ENCODE measurements at regions not wholly inside any gene's neighbourhood (a gene's known extent, or its start where the extent isn't known, plus 50 kb on each side); places are given as distances from the start of the nearest gene placed in this dataset.

- H3K4me3 ChIP-seq (ENCODE audit: low read depth, low read length) = no peak overlapping the region
These were observed 107.4 kb upstream of the MED13L start for GRCh38 chr12:116384691-116385485.

GRCh38 chr12:116385486-116386217 is 108.2 kb upstream of the MED13L start:
- no peak overlapping the region for H3K27ac ChIP-seq (ENCODE audit: low read depth, low read length)

More at GRCh38 chr12:116384691-116385485, 107.4 kb upstream of the MED13L start:
- no peaks in the 10 kb centered on the region for H3K27me3 ChIP-seq (ENCODE audit: control insufficient read depth, insufficient read depth, low read length)
- H3K27ac ChIP-seq (ENCODE audit: low read depth, low read length) = no peak overlapping the region
- no peaks in the 10 kb centered on the region for H3K36me3 ChIP-seq (ENCODE audit: control insufficient read depth, insufficient read depth, low read length)
- peak overlapping the region; percentile 5 for H3K9ac ChIP-seq (ENCODE audit: low read length)
- no peaks in the 10 kb centered on the region for H3K9me3 ChIP-seq (ENCODE audit: control insufficient read depth, insufficient read depth, low read depth, low read length)
- H3K4me1 ChIP-seq (ENCODE audit: control insufficient read depth, insufficient read depth, low read length) = peaks cover 44% of the 10 kb centered on the region

GRCh38 chr12:116389326-116389725 is 111.8 kb upstream of the MED13L start:
- no peak overlapping the region for H3K27ac ChIP-seq (ENCODE audit: low read depth, low read length)
- H3K4me3 ChIP-seq (ENCODE audit: low read depth, low read length) = no peak overlapping the region

More at GRCh38 chr12:116385486-116386217, 108.2 kb upstream of the MED13L start:
- peaks cover 44% of the 10 kb centered on the region for H3K4me1 ChIP-seq (ENCODE audit: control insufficient read depth, insufficient read depth, low read length)
- no peaks in the 10 kb centered on the region for H3K9me3 ChIP-seq (ENCODE audit: control insufficient read depth, insufficient read depth, low read depth, low read length)
- H3K4me3 ChIP-seq (ENCODE audit: low read depth, low read length) = no peak overlapping the region
- no peaks in the 10 kb centered on the region for H3K27me3 ChIP-seq (ENCODE audit: control insufficient read depth, insufficient read depth, low read length)
- H3K9ac ChIP-seq (ENCODE audit: low read length) = no peak overlapping the region
- no peaks in the 10 kb centered on the region for H3K36me3 ChIP-seq (ENCODE audit: control insufficient read depth, insufficient read depth, low read length)

GRCh38 chr12:116389990-116390389 is 112.5 kb upstream of the MED13L start:
- Histone ChIP-seq H3K9me3 (ENCODE audit: control insufficient read depth, insufficient read depth, low read depth, low read length) (peaks cover 9% of the 10 kb centered on the region; the same call in 1 of the 2 replicates), H3K27ac (ENCODE audit: low read depth, low read length) (no peak overlapping the region), H3K4me1 (ENCODE audit: control insufficient read depth, insufficient read depth, low read length) (peaks cover 7% of the 10 kb centered on the region; the same call in 1 of the 2 replicates), H3K36me3 (ENCODE audit: control insufficient read depth, insufficient read depth, low read length) (no peaks in the 10 kb centered on the region), H3K4me3 (ENCODE audit: low read depth, low read length) (no peak overlapping the region), H3K9ac (ENCODE audit: low read length) (no peak overlapping the region), H3K27me3 (ENCODE audit: control insufficient read depth, insufficient read depth, low read length) (no peaks in the 10 kb centered on the region)

More at GRCh38 chr12:116389326-116389725, 111.8 kb upstream of the MED13L start:
- Histone ChIP-seq H3K4me1 (ENCODE audit: control insufficient read depth, insufficient read depth, low read length) (peaks cover 14% of the 10 kb centered on the region), H3K36me3 (ENCODE audit: control insufficient read depth, insufficient read depth, low read length) (no peaks in the 10 kb centered on the region), H3K27me3 (ENCODE audit: control insufficient read depth, insufficient read depth, low read length) (no peaks in the 10 kb centered on the region), H3K9ac (ENCODE audit: low read length) (no peak overlapping the region), H3K9me3 (ENCODE audit: control insufficient read depth, insufficient read depth, low read depth, low read length) (peaks cover 9% of the 10 kb centered on the region; the same call in 1 of the 2 replicates)

GRCh38 chr12:116390401-116391335 is 113.2 kb upstream of the MED13L start:
- Histone ChIP-seq H3K9me3 (ENCODE audit: control insufficient read depth, insufficient read depth, low read depth, low read length) (peaks cover 9% of the 10 kb centered on the region; the same call in 1 of the 2 replicates), H3K27ac (ENCODE audit: low read depth, low read length) (no peak overlapping the region), H3K4me1 (ENCODE audit: control insufficient read depth, insufficient read depth, low read length) (peaks cover 3% of the 10 kb centered on the region; the same call in 1 of the 2 replicates), H3K36me3 (ENCODE audit: control insufficient read depth, insufficient read depth, low read length) (no peaks in the 10 kb centered on the region), H3K4me3 (ENCODE audit: low read depth, low read length) (no peak overlapping the region), H3K9ac (ENCODE audit: low read length) (no peak overlapping the region), H3K27me3 (ENCODE audit: control insufficient read depth, insufficient read depth, low read length) (no peaks in the 10 kb centered on the region)

- Histone ChIP-seq H3K4me3 (ENCODE audit: low read depth, low read length) (no peak overlapping the region), H3K27me3 (ENCODE audit: control insufficient read depth, insufficient read depth, low read length) (no peaks in the 10 kb centered on the region), H3K9ac (ENCODE audit: low read length) (no peak overlapping the region), H3K36me3 (ENCODE audit: control insufficient read depth, insufficient read depth, low read length) (no peaks in the 10 kb centered on the region), H3K27ac (ENCODE audit: low read depth, low read length) (no peak overlapping the region), H3K9me3 (ENCODE audit: control insufficient read depth, insufficient read depth, low read depth, low read length) (peaks cover 9% of the 10 kb centered on the region; the same call in 1 of the 2 replicates), H3K4me1 (ENCODE audit: control insufficient read depth, insufficient read depth, low read length) (no peaks in the 10 kb centered on the region)
These were observed 114.0 kb upstream of the MED13L start for GRCh38 chr12:116391501-116391900.

GRCh38 chr12:116392061-116392460 is 114.6 kb upstream of the MED13L start:
- no peak overlapping the region for H3K9ac ChIP-seq (ENCODE audit: low read length)
- no peaks in the 10 kb centered on the region for H3K4me1 ChIP-seq (ENCODE audit: control insufficient read depth, insufficient read depth, low read length)
- no peaks in the 10 kb centered on the region for H3K27me3 ChIP-seq (ENCODE audit: control insufficient read depth, insufficient read depth, low read length)
- no peak overlapping the region for H3K27ac ChIP-seq (ENCODE audit: low read depth, low read length)
- no peaks in the 10 kb centered on the region for H3K36me3 ChIP-seq (ENCODE audit: control insufficient read depth, insufficient read depth, low read length)
- peaks cover 9% of the 10 kb centered on the region; the same call in 1 of the 2 replicates for H3K9me3 ChIP-seq (ENCODE audit: control insufficient read depth, insufficient read depth, low read depth, low read length)
- H3K4me3 ChIP-seq (ENCODE audit: low read depth, low read length) = no peak overlapping the region

GRCh38 chr12:116393255-116393654 is 115.8 kb upstream of the MED13L start:
- Histone ChIP-seq H3K4me3 (ENCODE audit: low read depth, low read length) (no peak overlapping the region), H3K36me3 (ENCODE audit: control insufficient read depth, insufficient read depth, low read length) (no peaks in the 10 kb centered on the region), H3K27me3 (ENCODE audit: control insufficient read depth, insufficient read depth, low read length) (no peaks in the 10 kb centered on the region), H3K27ac (ENCODE audit: low read depth, low read length) (no peak overlapping the region), H3K4me1 (ENCODE audit: control insufficient read depth, insufficient read depth, low read length) (no peaks in the 10 kb centered on the region), H3K9ac (ENCODE audit: low read length) (no peak overlapping the region), H3K9me3 (ENCODE audit: control insufficient read depth, insufficient read depth, low read depth, low read length) (peaks cover 9% of the 10 kb centered on the region; the same call in 1 of the 2 replicates)

GRCh38 chr12:116393859-116394650 is 116.6 kb upstream of the MED13L start:
- H3K4me1 ChIP-seq (ENCODE audit: control insufficient read depth, insufficient read depth, low read length) = no peaks in the 10 kb centered on the region
- H3K27ac ChIP-seq (ENCODE audit: low read depth, low read length) = no peak overlapping the region
- no peak overlapping the region for H3K9ac ChIP-seq (ENCODE audit: low read length)
- peaks cover 10% of the 10 kb centered on the region; the same call in 1 of the 2 replicates for H3K9me3 ChIP-seq (ENCODE audit: control insufficient read depth, insufficient read depth, low read depth, low read length)
- no peaks in the 10 kb centered on the region for H3K27me3 ChIP-seq (ENCODE audit: control insufficient read depth, insufficient read depth, low read length)
- H3K4me3 ChIP-seq (ENCODE audit: low read depth, low read length) = no peak overlapping the region
- H3K36me3 ChIP-seq (ENCODE audit: control insufficient read depth, insufficient read depth, low read length) = no peaks in the 10 kb centered on the region

GRCh38 chr12:116395396-116395795 is 117.9 kb upstream of the MED13L start:
- Histone ChIP-seq H3K36me3 (ENCODE audit: control insufficient read depth, insufficient read depth, low read length) (no peaks in the 10 kb centered on the region), H3K9ac (ENCODE audit: low read length) (no peak overlapping the region), H3K9me3 (ENCODE audit: control insufficient read depth, insufficient read depth, low read depth, low read length) (peaks cover 19% of the 10 kb centered on the region)

More at GRCh38 chr12:116395396-116395795, 117.9 kb upstream of the MED13L start:
- Histone ChIP-seq H3K27me3 (ENCODE audit: control insufficient read depth, insufficient read depth, low read length) (no peaks in the 10 kb centered on the region), H3K4me3 (ENCODE audit: low read depth, low read length) (no peak overlapping the region), H3K27ac (ENCODE audit: low read depth, low read length) (no peak overlapping the region), H3K4me1 (ENCODE audit: control insufficient read depth, insufficient read depth, low read length) (no peaks in the 10 kb centered on the region)
